ENCODE measurements at regions not wholly inside any gene's neighbourhood (a gene's known extent, or its start where the extent isn't known, plus 50 kb on each side); places are given as distances from the start of the nearest gene placed in this dataset.

GRCh38 chr11:41950470-41951143 lies 491.2 kb upstream of the LRRC4C start:
- DNase-seq (ENCODE audit: extremely low spot score, insufficient read length, low read depth) (no peak), FAIRE-seq (no peak)

- FAIRE-seq (no peak), DNase-seq (ENCODE audit: extremely low spot score, insufficient read length, low read depth) (no peak)
Observed at GRCh38 chr11:41954034-41954433, 494.6 kb upstream of the LRRC4C start.

GRCh38 chr11:41955066-41955465 lies 495.6 kb upstream of the LRRC4C start:
- no peak for DNase-seq (ENCODE audit: extremely low spot score, insufficient read length, low read depth)
- FAIRE-seq, result no peak

GRCh38 chr11:41955635-41956400 lies 496.4 kb upstream of the LRRC4C start:
- no peak for DNase-seq (ENCODE audit: extremely low spot score, insufficient read length, low read depth)
- no peak for FAIRE-seq

- DNase-seq (ENCODE audit: extremely low spot score, insufficient read length, low read depth) (no peak), FAIRE-seq (no peak)
Observed at GRCh38 chr11:41963406-41963805, 504.0 kb upstream of the LRRC4C start.

GRCh38 chr11:41970681-41971080 lies 511.2 kb upstream of the LRRC4C start:
- FAIRE-seq (no peak), DNase-seq (ENCODE audit: extremely low spot score, insufficient read length, low read depth) (no peak)

- DNase-seq (ENCODE audit: extremely low spot score, insufficient read length, low read depth), result no peak
- no peak for FAIRE-seq
Observed at GRCh38 chr11:41971592-41971991, 512.1 kb upstream of the LRRC4C start.

GRCh38 chr11:41978945-41979344 lies 519.5 kb upstream of the LRRC4C start:
- FAIRE-seq, result no peak
- no peak for DNase-seq (ENCODE audit: extremely low spot score, insufficient read length, low read depth)

- DNase-seq (ENCODE audit: extremely low spot score, insufficient read length, low read depth), result no peak
- no peak for FAIRE-seq
Observed at GRCh38 chr11:41980741-41981140, 521.3 kb upstream of the LRRC4C start.

- DNase-seq (ENCODE audit: extremely low spot score, insufficient read length, low read depth), result no peak
Observed at GRCh38 chr11:41982276-41982675, 522.8 kb upstream of the LRRC4C start.

GRCh38 chr11:41982975-41983374 lies 523.5 kb upstream of the LRRC4C start:
- FAIRE-seq, result no peak
- no peak for DNase-seq (ENCODE audit: extremely low spot score, insufficient read length, low read depth)

More at GRCh38 chr11:41982276-41982675, 522.8 kb upstream of the LRRC4C start:
- FAIRE-seq, result no peak

- FAIRE-seq (no peak), DNase-seq (ENCODE audit: extremely low spot score, insufficient read length, low read depth) (no peak)
Observed at GRCh38 chr11:41983475-41983874, 524.0 kb upstream of the LRRC4C start.

- no peak for DNase-seq (ENCODE audit: extremely low spot score, insufficient read length, low read depth)
- no peak for FAIRE-seq
Observed at GRCh38 chr11:41984023-41984422, 524.6 kb upstream of the LRRC4C start.

GRCh38 chr11:41985799-41986198 lies 526.3 kb upstream of the LRRC4C start:
- FAIRE-seq, result no peak
- no peak for DNase-seq (ENCODE audit: extremely low spot score, insufficient read length, low read depth)

GRCh38 chr11:41988951-41989572 lies 529.6 kb upstream of the LRRC4C start:
- FAIRE-seq, result no peak
- no peak for DNase-seq (ENCODE audit: extremely low spot score, insufficient read length, low read depth)

GRCh38 chr11:41989823-41990380 lies 530.5 kb upstream of the LRRC4C start:
- no peak for FAIRE-seq
- DNase-seq (ENCODE audit: extremely low spot score, insufficient read length, low read depth), result no peak

- no peak for DNase-seq (ENCODE audit: extremely low spot score, insufficient read length, low read depth)
- FAIRE-seq, result no peak
Observed at GRCh38 chr11:41996533-41996932, 537.1 kb upstream of the LRRC4C start.

- FAIRE-seq (no peak), DNase-seq (ENCODE audit: extremely low spot score, insufficient read length, low read depth) (no peak)
Observed at GRCh38 chr11:41997844-41998401, 538.5 kb upstream of the LRRC4C start.

- FAIRE-seq (no peak), DNase-seq (ENCODE audit: extremely low spot score, insufficient read length, low read depth) (no peak)
Observed at GRCh38 chr11:41999066-41999465, 539.6 kb upstream of the LRRC4C start.

- no peak for FAIRE-seq
- no peak for DNase-seq (ENCODE audit: extremely low spot score, insufficient read length, low read depth)
Observed at GRCh38 chr11:42003801-42004200, 544.3 kb upstream of the LRRC4C start.

- no peak for FAIRE-seq
- no peak for DNase-seq (ENCODE audit: extremely low spot score, insufficient read length, low read depth)
Observed at GRCh38 chr11:42006766-42007165, 547.3 kb upstream of the LRRC4C start.
